ENCODE measurements at regions not wholly inside any gene's neighbourhood (a gene's known extent, or its start where the extent isn't known, plus 50 kb on each side); places are given as distances from the start of the nearest gene placed in this dataset.
"Not testable (repeated sequence)": the region's sequence is repeated elsewhere in the genome, so short reads cannot be mapped to it uniquely, and the experiment has no call there.

GRCh38 chr1:222037720-222038119, 295.8 kb upstream of the DUSP10 start:
- no peak for DNase-seq (ENCODE audit: low spot score)

- no peak for DNase-seq (ENCODE audit: low spot score)
Measured at GRCh38 chr1:222034790-222035189, 292.9 kb upstream of the DUSP10 start.

- DNase-seq (ENCODE audit: low spot score): no peak
Measured at GRCh38 chr1:222033450-222033849, 291.6 kb upstream of the DUSP10 start.

DNA sequence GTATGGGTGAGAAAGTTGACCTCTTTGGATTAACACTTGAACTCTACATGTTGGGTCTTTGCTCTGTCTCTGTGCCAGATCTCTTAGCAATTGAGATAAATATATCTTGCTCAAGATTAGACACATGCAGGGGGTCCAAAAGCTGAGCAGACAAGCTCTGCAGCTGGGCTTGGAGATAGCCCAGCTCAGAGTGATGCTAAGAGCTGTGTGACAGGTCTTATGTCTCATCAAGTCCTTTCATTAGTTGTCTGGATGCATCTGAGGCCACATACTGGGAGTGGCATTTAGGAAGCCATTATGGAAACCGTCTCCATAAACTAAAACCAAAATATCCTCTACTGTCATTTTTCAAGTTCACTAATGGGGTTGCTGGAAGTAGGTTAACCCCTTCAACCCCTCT, 289.4 kb upstream of the DUSP10 start:
- DNase-seq (ENCODE audit: low spot score): no peak

DNA sequence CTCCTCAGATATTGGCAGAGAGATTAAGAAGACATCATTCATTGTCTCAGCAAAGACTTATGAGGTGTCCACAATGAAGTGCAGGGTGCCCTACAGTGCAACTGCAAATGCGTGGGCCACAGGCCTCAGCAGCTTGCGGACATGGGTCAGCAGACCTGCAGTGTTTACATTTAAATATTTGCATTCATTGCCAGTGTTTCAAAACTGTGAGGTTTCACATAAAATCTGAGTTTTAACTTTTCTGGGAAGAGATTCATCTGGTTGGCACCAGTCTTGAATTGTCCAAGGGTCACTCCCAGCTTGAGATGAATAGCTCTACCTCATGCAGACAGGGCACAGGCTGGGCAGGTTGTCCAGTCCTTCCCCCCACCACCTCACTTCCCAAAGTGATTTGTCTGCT, 286.8 kb upstream of the DUSP10 start:
- no peak for DNase-seq (ENCODE audit: low spot score)

DNA sequence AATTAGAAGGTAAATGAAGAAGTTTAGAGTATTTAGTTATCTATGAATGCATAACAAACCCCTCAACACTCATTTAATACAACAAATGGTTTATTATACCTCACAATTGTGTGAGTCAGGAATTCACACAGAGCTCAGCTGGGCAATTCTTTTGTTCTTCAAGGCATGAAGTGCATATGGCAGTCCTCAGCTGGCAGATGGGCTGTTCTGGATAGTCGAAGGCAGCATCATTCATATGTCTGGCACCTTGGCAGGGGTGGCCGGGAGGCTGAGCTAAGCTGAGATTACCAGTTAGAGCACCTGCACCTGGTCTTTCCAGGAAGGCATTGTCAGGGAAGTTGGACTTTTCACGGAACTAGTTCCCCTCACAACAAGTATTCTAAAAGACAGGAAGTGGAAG, 286.2 kb upstream of the DUSP10 start:
- no peak for DNase-seq (ENCODE audit: low spot score)

GRCh38 chr1:222026280-222026679, 284.4 kb upstream of the DUSP10 start:
- DNase-seq (ENCODE audit: low spot score): no peak

DNA sequence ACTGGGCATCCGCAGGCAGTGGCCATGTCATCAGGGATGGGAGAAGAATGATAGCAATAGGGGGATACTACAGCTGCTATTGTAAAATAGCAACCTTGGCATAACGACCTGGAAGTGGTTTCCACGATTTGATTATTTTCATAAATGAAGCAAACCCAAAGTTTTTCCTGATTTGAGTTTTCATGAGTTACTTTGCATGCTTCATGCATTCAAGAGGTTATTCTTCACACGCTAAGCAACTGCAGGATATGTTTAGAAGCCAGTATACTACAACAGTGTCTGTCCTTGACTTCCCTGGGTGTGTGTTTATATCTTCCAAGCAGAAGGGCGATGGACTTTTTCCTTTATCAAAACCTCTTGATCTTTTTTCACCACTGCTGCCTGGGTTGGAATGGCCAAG, 281.1 kb upstream of the DUSP10 start:
- no peak for DNase-seq (ENCODE audit: low spot score)

- peak; percentile 28 for DNase-seq (ENCODE audit: low spot score)
Measured at GRCh38 chr1:222021129-222021528, 279.2 kb upstream of the DUSP10 start.

DNA sequence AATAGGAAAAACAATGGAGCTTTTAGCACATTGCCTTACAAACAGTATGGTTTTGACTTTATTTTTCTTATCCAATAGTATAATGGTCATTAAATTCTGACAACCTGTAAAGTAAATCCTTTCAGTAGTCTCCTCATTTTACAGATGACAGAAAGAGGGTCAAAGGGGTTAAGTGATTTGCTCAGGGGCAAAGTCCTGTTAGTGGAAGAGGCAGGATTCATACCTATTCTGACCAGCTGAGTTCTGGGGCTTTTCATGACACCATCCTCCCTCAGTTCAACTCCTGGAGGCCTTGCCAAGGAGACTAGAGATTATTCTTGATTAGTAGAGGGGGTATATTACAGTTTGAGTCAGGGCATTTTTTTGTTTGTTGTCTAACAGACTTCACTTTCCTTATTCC, 278.7 kb upstream of the DUSP10 start:
- DNase-seq (ENCODE audit: low spot score): no peak

DNA sequence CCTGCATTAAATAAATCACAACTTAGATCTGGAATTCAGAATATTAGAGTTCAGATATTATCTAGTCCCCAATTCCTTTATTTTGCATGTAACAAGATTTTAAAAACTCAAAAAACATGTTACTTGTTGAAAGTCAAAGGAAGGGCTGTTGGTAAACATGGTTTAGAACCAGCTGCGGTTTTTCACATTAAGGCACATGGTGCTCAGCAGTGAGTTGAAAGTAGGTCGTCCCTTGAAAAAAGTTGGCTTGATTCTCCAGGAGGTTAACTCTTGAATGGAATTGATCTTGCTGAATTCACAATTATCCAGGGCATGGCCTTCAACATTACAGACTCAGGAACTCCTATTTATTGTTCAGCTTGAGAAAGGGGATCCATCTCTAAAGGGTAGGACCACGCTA, 277.1 kb upstream of the DUSP10 start:
- no peak for DNase-seq (ENCODE audit: low spot score)

DNA sequence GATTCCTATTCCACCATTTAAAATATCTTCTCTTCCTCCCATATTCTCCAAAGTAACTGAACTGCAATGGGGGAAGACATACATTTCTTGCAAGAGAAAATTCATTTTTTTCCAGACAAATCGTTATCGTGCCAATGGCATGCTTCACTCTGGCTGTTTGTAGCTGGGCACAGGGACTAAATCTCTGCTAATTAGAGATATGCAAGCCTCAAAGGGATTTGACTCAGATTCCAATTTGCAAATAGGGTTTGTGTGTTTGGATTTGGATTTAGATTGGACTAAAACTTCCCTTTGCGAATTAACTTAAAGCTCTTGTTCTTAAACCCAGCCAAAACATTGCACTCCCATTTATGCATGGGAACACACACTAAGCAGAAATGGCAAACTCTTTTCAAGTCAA, 276.2 kb upstream of the DUSP10 start:
- DNase-seq (ENCODE audit: low spot score): no peak

DNA sequence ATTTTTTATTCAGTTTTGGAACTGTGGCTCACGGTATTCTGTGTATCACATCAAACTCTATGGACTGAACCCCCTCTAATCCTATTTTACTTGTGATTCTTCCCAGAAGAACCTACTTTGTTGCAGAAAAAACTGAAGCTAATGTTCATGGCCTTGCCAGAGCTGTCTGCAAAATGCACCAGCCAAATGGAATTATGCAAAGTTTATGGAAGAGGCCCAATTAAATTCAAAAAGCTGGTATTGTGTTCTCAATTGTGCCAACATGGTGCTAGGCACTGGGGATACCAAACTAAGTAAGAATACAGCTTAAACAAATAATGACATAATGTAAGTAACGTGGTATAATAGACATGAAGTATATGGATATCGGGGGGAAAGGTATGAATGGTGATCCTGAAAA, 273.8 kb upstream of the DUSP10 start:
- DNase-seq (ENCODE audit: low spot score): no peak

- DNase-seq (ENCODE audit: low spot score): no peak
Measured at GRCh38 chr1:222014001-222014400, 272.1 kb upstream of the DUSP10 start.

- no peak for DNase-seq (ENCODE audit: low spot score)
Measured at GRCh38 chr1:222012816-222013215, 270.9 kb upstream of the DUSP10 start.

DNA sequence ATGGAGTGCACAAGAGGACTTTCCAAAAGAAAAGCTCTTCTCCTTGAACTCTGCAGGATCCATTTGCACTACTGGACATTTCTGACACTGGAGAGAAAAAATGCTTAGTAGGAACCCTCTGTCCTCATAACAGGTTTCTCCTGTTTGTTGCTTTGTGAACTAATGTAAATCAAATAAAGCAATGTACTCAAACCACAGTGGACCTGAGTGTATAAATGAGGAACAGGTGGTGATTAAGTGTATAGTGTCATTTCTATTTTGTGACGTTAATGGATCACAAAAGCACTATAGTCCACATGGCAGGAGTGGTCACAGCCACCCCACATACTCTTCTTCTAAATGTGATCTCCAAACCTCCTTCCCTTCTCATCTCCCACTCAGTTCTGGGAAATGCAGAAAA, 268.4 kb upstream of the DUSP10 start:
- DNase-seq (ENCODE audit: low spot score): no peak

GRCh38 chr1:222009105-222009730, 267.3 kb upstream of the DUSP10 start:
- DNase-seq (ENCODE audit: low spot score): no peak

DNA sequence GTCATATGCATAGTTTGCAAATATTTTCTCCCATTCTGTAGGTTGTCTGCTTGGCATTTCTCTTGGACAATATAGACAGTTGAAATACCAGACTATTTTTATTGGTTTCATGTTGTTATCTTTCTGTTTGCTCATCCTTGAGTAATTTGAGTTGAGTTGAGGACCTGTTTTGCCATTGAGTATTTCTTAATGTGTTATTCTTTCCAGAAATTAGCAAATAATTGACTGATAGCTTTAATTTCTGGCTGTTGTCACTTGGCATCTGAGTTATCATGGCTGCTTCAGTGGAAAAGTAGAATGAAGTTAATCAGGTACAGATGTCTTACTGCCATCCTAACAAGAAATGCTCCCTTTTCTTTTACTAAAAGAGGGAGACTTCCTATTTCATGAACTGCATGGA, 264.8 kb upstream of the DUSP10 start:
- DNase-seq (ENCODE audit: low spot score): no peak

- DNase-seq (ENCODE audit: low spot score): no peak
Measured at GRCh38 chr1:222004784-222005183, 262.9 kb upstream of the DUSP10 start.

DNA sequence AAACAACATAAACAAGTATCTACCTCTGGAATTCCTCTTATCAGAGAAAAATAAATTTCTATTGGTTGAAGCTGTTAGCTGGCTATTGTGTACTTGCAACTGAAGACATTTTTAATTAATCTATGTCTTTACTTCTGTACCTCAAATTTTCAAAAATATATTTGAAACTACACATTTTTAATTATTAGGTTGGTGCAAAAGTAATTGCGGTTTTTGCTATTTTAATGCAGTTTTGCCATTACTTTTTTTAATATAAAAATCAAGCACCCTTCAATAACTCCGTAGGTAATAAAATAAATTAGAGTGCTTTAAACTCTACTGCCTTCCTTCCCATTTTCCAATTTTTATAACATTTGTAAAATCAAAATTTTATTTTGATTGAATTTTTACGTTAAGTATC, 262.1 kb upstream of the DUSP10 start:
- no peak for DNase-seq (ENCODE audit: low spot score)

DNA sequence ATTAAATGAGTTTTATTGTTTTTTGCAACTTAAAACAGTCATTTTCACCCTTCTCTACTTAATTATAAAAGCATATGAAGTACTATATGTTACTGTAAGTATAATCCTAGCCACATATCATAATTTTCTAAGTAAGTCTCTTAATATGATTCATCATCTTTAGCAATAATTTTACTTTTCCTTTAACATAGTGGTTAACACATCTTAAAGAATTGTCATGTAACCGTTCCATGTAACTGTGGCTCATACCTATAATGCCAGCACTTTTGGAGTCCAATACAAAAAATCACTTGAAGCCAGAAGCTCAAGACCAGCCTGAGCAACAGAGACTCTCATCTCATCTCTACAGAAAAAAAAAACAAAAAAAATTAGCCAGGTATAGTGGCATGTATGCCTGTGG, 260.6 kb upstream of the DUSP10 start:
- no peak for DNase-seq (ENCODE audit: low spot score)

DNA sequence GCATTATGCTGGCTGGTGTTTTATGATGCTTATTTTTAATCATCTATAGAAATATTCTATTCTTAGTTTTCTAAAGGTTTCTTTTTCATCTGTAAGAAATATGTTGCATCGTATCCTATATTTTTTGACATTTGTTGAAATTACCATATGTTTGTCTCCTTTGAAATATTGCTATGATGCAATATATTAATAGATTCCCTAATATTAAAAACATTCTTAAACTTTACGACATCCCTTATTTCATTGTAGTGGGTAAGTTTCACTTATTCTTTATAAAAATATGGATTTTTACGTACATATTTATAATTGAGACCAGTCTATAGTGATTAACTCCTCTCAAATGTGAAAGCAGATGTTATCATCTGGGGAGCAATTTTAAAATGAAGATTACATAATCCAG, 258.2 kb upstream of the DUSP10 start:
- no peak for DNase-seq (ENCODE audit: low spot score)

- no peak for DNase-seq (ENCODE audit: low spot score)
Measured at GRCh38 chr1:221998781-221999180, 256.9 kb upstream of the DUSP10 start.

DNA sequence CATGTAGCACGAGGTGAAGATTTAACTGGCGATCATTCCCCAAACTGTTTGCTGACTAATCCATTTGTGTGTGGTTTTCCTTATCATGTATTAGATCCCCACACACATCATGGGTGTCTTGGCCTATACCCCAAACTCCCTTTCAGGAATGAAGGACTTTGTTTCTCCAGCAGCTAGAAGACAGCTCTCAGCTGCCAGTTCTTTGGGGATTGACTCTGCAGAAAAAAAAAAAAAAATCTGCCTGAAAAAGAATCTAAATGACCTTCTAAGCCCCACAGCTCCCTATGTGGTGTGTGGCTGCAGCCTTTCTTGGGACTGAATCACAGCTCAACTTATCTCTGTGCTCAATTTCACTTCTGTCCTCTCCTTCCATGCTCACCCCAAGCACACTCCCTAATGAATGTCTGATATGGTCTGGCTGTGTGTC, 256.3 kb upstream of the DUSP10 start:
- DNase-seq (ENCODE audit: low spot score): no peak

DNA sequence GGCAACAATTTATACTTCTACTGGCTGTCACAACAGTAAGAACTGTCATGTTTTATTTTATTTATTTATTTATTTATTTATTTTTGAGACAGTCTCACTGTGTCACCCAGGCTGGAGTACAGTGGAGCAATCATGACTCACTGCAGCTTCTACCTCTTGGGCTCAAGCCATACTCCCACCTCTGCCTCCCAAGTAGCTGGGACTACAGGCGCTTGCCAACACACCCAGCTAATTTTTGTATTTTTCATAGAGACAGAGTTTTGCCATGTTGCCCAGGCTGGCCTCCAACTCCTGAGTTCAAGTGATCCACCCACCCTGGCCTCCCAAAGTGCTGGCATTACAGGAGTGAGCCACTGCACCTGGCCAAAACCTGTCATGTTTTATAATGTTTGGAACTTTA, 255.1 kb upstream of the DUSP10 start:
- not testable (repeated sequence) for DNase-seq (ENCODE audit: low spot score)

Measured in GM03348 (cell line).